Vagina (tissue), 2 donors: ENCODE measurements at regions not wholly inside any gene's neighbourhood (a gene's known extent, or its start where the extent isn't known, plus 50 kb on each side); places are given as distances from the start of the nearest gene placed in this dataset.

Source experiments
- DNase-seq, 2 donors: peaks; one replicate each; pipeline ENCODE4 v3.0.0-alpha.2; 2017; ENCODE audit errors: extremely low spot score in 2 of 2
- H3K27ac ChIP-seq: fragments of 200-600 bp; sonication (generic); one replicate; pipeline ENCODE4 v1.5.1; 2019
- H3K27me3 ChIP-seq: fragments of 200-600 bp; sonication (generic); one replicate; pipeline ENCODE4 v1.5.1; 2019
- H3K36me3 ChIP-seq, 2 donors: fragments of 200-600 bp; sonication (generic); one replicate each; pipeline ENCODE4 v1.5.1; 2017 to 2019
- H3K4me1 ChIP-seq: fragments of 200-600 bp; sonication (generic); one replicate; pipeline ENCODE4 v1.5.1; 2019
- H3K4me3 ChIP-seq, 2 donors: fragments of 200-600 bp; sonication (generic); 1 replicate in 1 of 2; 2 replicates in 1 of 2; pipeline ENCODE4 v1.5.1; 2016 to 2019
- H3K9me3 ChIP-seq: fragments of 200-600 bp; sonication (generic); one replicate; pipeline ENCODE4 v1.5.1; 2019
- CTCF ChIP-seq, 3 experiments: fragments of 450-650 bp in 2 of 3; fragments of 200-600 bp in 1 of 3; sonication (generic) in 1 of 3; IDR thresholded peaks; one replicate each; pipeline ENCODE4 v1.5.1; 2017 to 2019; ENCODE audit warnings: antibody characterized with exemption in 3 of 3, mild to moderate bottlenecking in 2 of 3, moderate library complexity in 2 of 3
- POLR2A ChIP-seq, 2 donors: fragments of 450-650 bp; IDR thresholded peaks; one replicate each; pipeline ENCODE4 v1.6.1; 2017; ENCODE audit warnings: antibody characterized with exemption in 2 of 2, mild to moderate bottlenecking in 2 of 2, moderate library complexity in 2 of 2
- POLR2AphosphoS5 ChIP-seq, 2 donors: sonication (generic); formaldehyde crosslinking; IDR thresholded peaks; one replicate each; pipeline ENCODE4 v1.9.0; 2017; ENCODE audit warnings: antibody characterized with exemption in 2 of 2, mild to moderate bottlenecking in 2 of 2, low read depth in 1 of 2; ENCODE audit not compliant: insufficient read depth in 1 of 2
- intact Hi-C: fragments of 100-400 bp; cut with DNase I; formaldehyde crosslinking; loops from one replicate; pipeline ENCODE4 v1.15.1; 2023

GRCh38 chr6:133070410-133071043, 170.6 kb upstream of the EYA4 start:
- H3K4me3 ChIP-seq = no peak overlapping the region
- H3K27ac ChIP-seq = no peak overlapping the region
- intact Hi-C loops = no loop called here
- H3K27me3 ChIP-seq = no peaks in the 10 kb centered on the region
- no peaks in the 10 kb centered on the region for H3K4me1 ChIP-seq
- TF ChIP-seq POLR2AphosphoS5 (IDR thresholded peaks at IDR 0.05; ENCODE audit: insufficient read depth in 1 of 2, low read depth in 1 of 2) (peak in 1 of 2 donors; percentile 40), CTCF (IDR thresholded peaks at IDR 0.05) (no peak), POLR2A (IDR thresholded peaks at IDR 0.05) (no peak)
- no peaks in the 10 kb centered on the region for H3K9me3 ChIP-seq
- no peaks in the 10 kb centered on the region for H3K36me3 ChIP-seq
- no peak for DNase-seq

- TF ChIP-seq POLR2AphosphoS5 (IDR thresholded peaks at IDR 0.05; ENCODE audit: insufficient read depth in 1 of 2, low read depth in 1 of 2) (no peak), POLR2A (IDR thresholded peaks at IDR 0.05) (no peak), CTCF (IDR thresholded peaks at IDR 0.05) (no peak)
- no peak for DNase-seq
- H3K4me3 ChIP-seq = no peak overlapping the region
- intact Hi-C loops = no loop called here
- no peaks in the 10 kb centered on the region for H3K27me3 ChIP-seq
- no peaks in the 10 kb centered on the region for H3K9me3 ChIP-seq
- no peaks in the 10 kb centered on the region for H3K36me3 ChIP-seq
- H3K4me1 ChIP-seq = no peaks in the 10 kb centered on the region
- H3K27ac ChIP-seq = no peak overlapping the region
These were observed 161.3 kb upstream of the EYA4 start for GRCh38 chr6:133079901-133080300.

- Histone ChIP-seq H3K4me3 (no peak overlapping the region), H3K27ac (no peak overlapping the region), H3K36me3 (no peaks in the 10 kb centered on the region), H3K27me3 (no peaks in the 10 kb centered on the region), H3K4me1 (no peaks in the 10 kb centered on the region), H3K9me3 (no peaks in the 10 kb centered on the region)
- no peak for TF ChIP-seq POLR2A (IDR thresholded peaks at IDR 0.05)
- intact Hi-C loops = no loop called here
- DNase-seq = no peak
These were observed 157.7 kb upstream of the EYA4 start for GRCh38 chr6:133083248-133083967.

- H3K36me3 ChIP-seq = no peaks in the 10 kb centered on the region
- no peaks in the 10 kb centered on the region for H3K4me1 ChIP-seq
- TF ChIP-seq POLR2AphosphoS5 (IDR thresholded peaks at IDR 0.05; ENCODE audit: insufficient read depth in 1 of 2, low read depth in 1 of 2) = no peak
- no peak for TF ChIP-seq POLR2A (IDR thresholded peaks at IDR 0.05)
- no peak for TF ChIP-seq CTCF (IDR thresholded peaks at IDR 0.05)
- no peak overlapping the region for H3K27ac ChIP-seq
- H3K9me3 ChIP-seq = no peaks in the 10 kb centered on the region
- DNase-seq = no peak
- no peaks in the 10 kb centered on the region for H3K27me3 ChIP-seq
- intact Hi-C loops = no loop called here
- H3K4me3 ChIP-seq = no peak overlapping the region
These were observed 155.7 kb upstream of the EYA4 start for GRCh38 chr6:133085471-133085870.

- Histone ChIP-seq H3K9me3 (no peaks in the 10 kb centered on the region), H3K4me1 (no peaks in the 10 kb centered on the region), H3K27me3 (no peaks in the 10 kb centered on the region), H3K36me3 (no peaks in the 10 kb centered on the region), H3K4me3 (no peak overlapping the region), H3K27ac (no peak overlapping the region)
- intact Hi-C loops = no loop called here
- no peak for DNase-seq
- no peak for TF ChIP-seq POLR2AphosphoS5 (IDR thresholded peaks at IDR 0.05; ENCODE audit: insufficient read depth in 1 of 2, low read depth in 1 of 2)
- no peak for TF ChIP-seq CTCF (IDR thresholded peaks at IDR 0.05)
- TF ChIP-seq POLR2A (IDR thresholded peaks at IDR 0.05) = no peak
These were observed 155.3 kb upstream of the EYA4 start for GRCh38 chr6:133085896-133086295.
